ENCODE measurements at regions not wholly inside any gene's neighbourhood (a gene's known extent, or its start where the extent isn't known, plus 50 kb on each side); places are given as distances from the start of the nearest gene placed in this dataset.

GRCh38 chr12:3975652-3976051 is 102.5 kb upstream of the PARP11 start:
- TF ChIP-seq EZH2 (IDR thresholded peaks at IDR 0.05; ENCODE audit: borderline replicate concordance, low read depth, low read length, severe bottlenecking) (no peak), MAX (IDR thresholded peaks at IDR 0.05; ENCODE audit: insufficient read depth, insufficient read length) (no peak), POLR2AphosphoS5 (IDR thresholded peaks at IDR 0.05; ENCODE audit: insufficient read depth, low read depth, low read length) (no peak), CTCF (IDR thresholded peaks at IDR 0.05; ENCODE audit: extremely low read depth in 1 of 2, insufficient read depth in 1 of 2, low read depth in 1 of 2, low read length in 2 of 2) (no peak), JUN (IDR thresholded peaks at IDR 0.05; ENCODE audit: borderline replicate concordance, insufficient read depth, insufficient read length, low read depth) (no peak), POLR2A (IDR thresholded peaks at IDR 0.05; ENCODE audit: low read depth, low read length) (no peak), MYC (IDR thresholded peaks at IDR 0.05; ENCODE audit: low read depth, low read length) (no peak), GATA2 (IDR thresholded peaks at IDR 0.05; ENCODE audit: insufficient read depth, insufficient read length, low read depth, low read length) (no peak)

Measured in endothelial cell of umbilical vein (primary cell).